Naive thymus-derived CD8-positive, alpha-beta T cell (primary cell): ENCODE measurements at regions not wholly inside any gene's neighbourhood (a gene's known extent, or its start where the extent isn't known, plus 50 kb on each side); places are given as distances from the start of the nearest gene placed in this dataset.

Experiments used
- ATAC-seq, 2 donors: fragments of 150-1000 bp; cut with Tn5 transposase in 1 of 2; sonication (Bioruptor Pico), chemical (Tn5 transposase) in 1 of 2; 1 replicate in 1 of 2; 2 replicates in 1 of 2; pipeline ENCODE4 v1.10.0; 2021; ENCODE audit warnings: mild to moderate bottlenecking in 2 of 2, moderate library complexity in 2 of 2
- POLR2A ChIA-PET: fragments of 350-600 bp; sonication (Branson Sonifier 250); formaldehyde crosslinking; loops from one replicate; lab custom pipeline; 2021; ENCODE audit warnings: antibody characterized with exemption; lab: Charles Lee
- DNase-seq, 10 donors: peaks; one replicate each; pipeline versions ENCODE4 v3.0.0 to v3.0.0-alpha.2; 2020 to 2022
- H3K27ac Mint-ChIP-seq, 10 donors: one replicate each; pipeline ENCODE4 v1.8.0; 2020 to 2022; ENCODE audit warnings: mild to moderate bottlenecking in 10 of 10, mixed read lengths in 10 of 10, moderate library complexity in 4 of 10, inconsistent platforms in 1 of 10
- H3K27me3 Mint-ChIP-seq, 5 donors: one replicate each; pipeline ENCODE4 v1.8.0; 2021 to 2022; ENCODE audit warnings: mixed read lengths in 5 of 5
- H3K36me3 Mint-ChIP-seq, 3 donors: one replicate each; pipeline ENCODE4 v1.8.0; 2020 to 2022; ENCODE audit warnings: mixed read lengths in 3 of 3, mild to moderate bottlenecking in 2 of 3, inconsistent platforms in 1 of 3
- H3K4me1 Mint-ChIP-seq, 4 donors: one replicate each; pipeline ENCODE4 v1.8.0; 2021 to 2022; ENCODE audit warnings: mixed read lengths in 4 of 4
- H3K4me3 Mint-ChIP-seq, 10 donors: one replicate each; pipeline ENCODE4 v1.8.0; 2020 to 2022; ENCODE audit warnings: mild to moderate bottlenecking in 10 of 10, mixed read lengths in 10 of 10, moderate library complexity in 6 of 10, inconsistent platforms in 1 of 10
- H3K9me3 Mint-ChIP-seq, 9 donors: one replicate each; pipeline ENCODE4 v1.8.0; 2020 to 2022; ENCODE audit warnings: mixed read lengths in 9 of 9, mild to moderate bottlenecking in 3 of 9, inconsistent platforms in 1 of 9, moderate library complexity in 1 of 9

- H3K4me3 Mint-ChIP-seq, result no peak overlapping the region
- DNase-seq (no peak), ATAC-seq (no peak)
- H3K36me3 Mint-ChIP-seq, result peaks cover 0 to 7% (median 4%) of the 10 kb centered on the region in 3 donors
- POLR2A ChIA-PET, result no interaction called here
- peaks cover 0 to 18% (median 8%) of the 10 kb centered on the region in 5 donors for H3K27me3 Mint-ChIP-seq
- peaks cover 0 to 13% (median 8%) of the 10 kb centered on the region in 9 donors for H3K9me3 Mint-ChIP-seq
- H3K27ac Mint-ChIP-seq, result no peak overlapping the region
- no peaks in the 10 kb centered on the region for H3K4me1 Mint-ChIP-seq
Observed at GRCh38 chr9:84424931-84425330, 84.4 kb upstream of the SLC28A3 start.

DNA sequence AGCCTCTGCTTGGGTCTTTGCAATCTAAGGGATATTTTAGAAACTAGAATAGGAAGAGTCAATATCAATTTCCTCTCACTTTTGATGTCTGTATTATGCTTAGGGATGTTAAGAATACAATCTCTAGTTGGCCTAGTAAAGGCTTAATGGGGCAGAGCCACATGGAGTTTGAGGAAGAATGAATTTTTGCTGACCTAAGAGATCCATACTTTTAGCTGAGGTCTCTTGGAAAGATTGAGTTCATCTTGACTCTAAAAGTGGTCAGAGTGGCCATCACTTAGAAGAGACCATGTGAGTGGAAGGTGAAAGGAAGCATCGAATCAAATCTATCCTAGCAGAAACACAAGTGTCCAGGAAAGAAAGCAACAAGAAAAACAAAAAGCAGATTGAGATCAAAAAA, 92.2 kb upstream of the SLC28A3 start:
- no peak overlapping the region for H3K4me3 Mint-ChIP-seq
- peaks cover 0 to 2% (median 0%) of the 10 kb centered on the region in 9 donors for H3K9me3 Mint-ChIP-seq
- peaks cover 0 to 9% (median 2%) of the 10 kb centered on the region in 5 donors for H3K27me3 Mint-ChIP-seq
- POLR2A ChIA-PET, result no interaction called here
- no peaks in the 10 kb centered on the region for H3K36me3 Mint-ChIP-seq
- H3K4me1 Mint-ChIP-seq, result no peaks in the 10 kb centered on the region
- no peak for DNase-seq
- no peak for ATAC-seq
- no peak overlapping the region for H3K27ac Mint-ChIP-seq

- DNase-seq (no peak), ATAC-seq (no peak)
- Mint-ChIP-seq H3K27me3 (peaks cover 0 to 2% (median 0%) of the 10 kb centered on the region in 5 donors), H3K9me3 (no peaks in the 10 kb centered on the region), H3K36me3 (no peaks in the 10 kb centered on the region), H3K4me3 (no peak overlapping the region), H3K27ac (no peak overlapping the region), H3K4me1 (no peaks in the 10 kb centered on the region)
- POLR2A ChIA-PET, result no interaction called here
Observed at GRCh38 chr9:84435902-84436301, 95.3 kb upstream of the SLC28A3 start.

GRCh38 chr9:84436386-84437109, 96.0 kb upstream of the SLC28A3 start:
- peaks cover 0 to 2% (median 0%) of the 10 kb centered on the region in 5 donors for H3K27me3 Mint-ChIP-seq
- no peak for DNase-seq
- no peaks in the 10 kb centered on the region for H3K36me3 Mint-ChIP-seq
- no peaks in the 10 kb centered on the region for H3K9me3 Mint-ChIP-seq
- no peak overlapping the region for H3K27ac Mint-ChIP-seq
- ATAC-seq, result no peak
- H3K4me3 Mint-ChIP-seq, result no peak overlapping the region
- no peaks in the 10 kb centered on the region for H3K4me1 Mint-ChIP-seq
- POLR2A ChIA-PET, result no interaction called here

- no peak overlapping the region for H3K4me3 Mint-ChIP-seq
- no peak overlapping the region for H3K27ac Mint-ChIP-seq
- no peaks in the 10 kb centered on the region for H3K36me3 Mint-ChIP-seq
- DNase-seq, result no peak
- ATAC-seq, result no peak
- POLR2A ChIA-PET, result no interaction called here
- H3K4me1 Mint-ChIP-seq, result peaks cover 0 to 2% (median 0%) of the 10 kb centered on the region in 4 donors
- H3K9me3 Mint-ChIP-seq, result no peaks in the 10 kb centered on the region
- peaks cover 0 to 3% (median 0%) of the 10 kb centered on the region in 5 donors for H3K27me3 Mint-ChIP-seq
Observed at GRCh38 chr9:84438391-84438790, 97.8 kb upstream of the SLC28A3 start.

DNA sequence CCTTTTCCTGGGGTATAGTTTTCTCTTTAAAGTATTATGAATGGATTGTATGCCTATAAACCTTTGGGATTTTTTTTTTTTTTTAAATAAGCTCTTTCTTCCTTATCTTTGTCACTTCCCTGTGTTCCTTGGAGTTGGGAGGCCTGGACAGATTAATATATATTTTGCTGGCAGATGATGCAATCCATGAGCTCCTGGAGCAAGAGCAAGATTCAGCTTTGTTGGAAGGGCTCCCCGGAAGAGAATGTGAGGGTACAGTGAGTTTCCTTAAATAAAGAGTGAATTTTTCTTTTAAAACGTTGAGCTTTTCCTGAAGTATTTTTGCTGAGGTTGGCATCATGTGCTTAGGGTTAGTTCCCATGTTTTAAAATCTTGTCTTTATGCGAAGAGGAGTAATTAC, 98.7 kb upstream of the SLC28A3 start:
- no peak overlapping the region for H3K27ac Mint-ChIP-seq
- ATAC-seq, result no peak
- no peaks in the 10 kb centered on the region for H3K9me3 Mint-ChIP-seq
- peaks cover 0 to 3% (median 0%) of the 10 kb centered on the region in 5 donors for H3K27me3 Mint-ChIP-seq
- no peaks in the 10 kb centered on the region for H3K36me3 Mint-ChIP-seq
- no peak overlapping the region for H3K4me3 Mint-ChIP-seq
- H3K4me1 Mint-ChIP-seq, result peaks cover 0 to 2% (median 0%) of the 10 kb centered on the region in 4 donors
- POLR2A ChIA-PET, result no interaction called here
- DNase-seq, result no peak

DNA sequence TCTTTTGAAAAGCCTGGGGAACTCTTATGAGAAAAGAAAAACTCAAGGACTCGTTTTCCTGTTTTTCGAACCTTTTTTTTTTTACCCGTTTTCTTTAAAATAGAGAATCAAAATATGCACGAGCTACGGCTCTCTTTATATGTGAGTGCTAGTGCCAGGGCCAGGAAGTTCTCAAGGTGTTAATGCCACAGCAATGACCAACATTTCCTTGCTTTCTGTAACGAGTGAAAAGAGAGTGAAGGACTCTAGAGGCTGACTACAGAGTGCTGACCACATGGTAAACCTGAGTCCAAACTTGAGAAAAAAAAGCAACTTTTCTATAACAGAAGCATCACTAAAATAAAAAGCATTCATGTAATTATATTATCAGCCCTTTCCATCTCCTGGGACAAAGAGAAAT, 102.2 kb upstream of the SLC28A3 start:
- POLR2A ChIA-PET, result no interaction called here

DNA sequence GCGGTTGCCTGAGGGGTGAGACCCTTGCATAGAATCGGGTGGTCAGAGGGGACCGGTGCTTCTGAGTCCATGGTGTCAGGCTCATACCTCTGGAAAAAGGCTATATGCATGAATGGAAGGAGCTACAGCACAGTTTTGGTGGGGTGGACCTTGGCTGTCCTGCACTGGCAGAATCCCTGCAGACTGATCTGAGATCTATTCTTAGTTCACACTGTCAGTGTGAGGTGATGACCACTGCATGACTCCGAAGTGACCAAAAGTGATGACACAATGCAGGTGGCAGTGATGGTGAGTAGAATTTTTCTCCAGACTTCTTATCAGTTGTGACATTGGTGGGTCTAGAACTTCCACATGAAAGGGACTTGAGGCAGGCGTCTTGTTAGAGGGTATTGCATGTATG, 105.2 kb upstream of the SLC28A3 start:
- H3K4me1 Mint-ChIP-seq, result peaks cover 0 to 2% (median 0%) of the 10 kb centered on the region in 4 donors
- H3K9me3 Mint-ChIP-seq, result no peaks in the 10 kb centered on the region
- H3K36me3 Mint-ChIP-seq, result no peaks in the 10 kb centered on the region
- no peak for ATAC-seq
- peaks cover 1 to 15% (median 5%) of the 10 kb centered on the region in 5 donors for H3K27me3 Mint-ChIP-seq
- POLR2A ChIA-PET, result no interaction called here
- H3K27ac Mint-ChIP-seq, result no peak overlapping the region
- no peak overlapping the region for H3K4me3 Mint-ChIP-seq
- no peak for DNase-seq

More for the DNA sequence above, 102.2 kb upstream of the SLC28A3 start:
- no peaks in the 10 kb centered on the region for H3K9me3 Mint-ChIP-seq
- no peak for ATAC-seq
- no peaks in the 10 kb centered on the region for H3K36me3 Mint-ChIP-seq
- DNase-seq, result no peak
- peaks cover 0 to 2% (median 0%) of the 10 kb centered on the region in 4 donors for H3K4me1 Mint-ChIP-seq
- no peak overlapping the region for H3K4me3 Mint-ChIP-seq
- H3K27me3 Mint-ChIP-seq, result peaks cover 0 to 15% (median 5%) of the 10 kb centered on the region in 5 donors
- no peak overlapping the region for H3K27ac Mint-ChIP-seq

DNA sequence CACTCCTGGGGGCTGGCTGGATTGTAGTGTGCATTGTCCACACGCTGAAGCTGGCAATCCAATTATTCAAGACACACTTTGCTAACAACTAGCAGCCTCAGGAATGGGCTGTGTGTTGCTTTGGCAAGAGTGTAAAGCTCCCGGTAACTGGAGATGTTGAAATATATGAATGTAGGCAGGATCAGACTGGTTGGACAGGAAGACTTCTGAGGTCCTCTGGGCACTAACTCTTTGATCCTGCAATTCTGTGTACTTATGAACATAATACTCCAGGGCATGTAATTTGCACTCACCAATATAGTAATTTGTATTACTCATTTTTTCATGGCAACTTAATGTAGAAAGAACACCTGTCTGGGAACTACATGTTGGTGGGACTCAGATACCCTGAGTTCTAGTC, 106.7 kb upstream of the SLC28A3 start:
- H3K27me3 Mint-ChIP-seq, result peaks cover 1 to 21% (median 5%) of the 10 kb centered on the region in 5 donors
- POLR2A ChIA-PET, result no interaction called here
- ATAC-seq (no peak), DNase-seq (no peak)
- H3K27ac Mint-ChIP-seq, result no peak overlapping the region
- H3K9me3 Mint-ChIP-seq, result no peaks in the 10 kb centered on the region
- peaks cover 0 to 2% (median 0%) of the 10 kb centered on the region in 4 donors for H3K4me1 Mint-ChIP-seq
- no peak overlapping the region for H3K4me3 Mint-ChIP-seq
- no peaks in the 10 kb centered on the region for H3K36me3 Mint-ChIP-seq

DNA sequence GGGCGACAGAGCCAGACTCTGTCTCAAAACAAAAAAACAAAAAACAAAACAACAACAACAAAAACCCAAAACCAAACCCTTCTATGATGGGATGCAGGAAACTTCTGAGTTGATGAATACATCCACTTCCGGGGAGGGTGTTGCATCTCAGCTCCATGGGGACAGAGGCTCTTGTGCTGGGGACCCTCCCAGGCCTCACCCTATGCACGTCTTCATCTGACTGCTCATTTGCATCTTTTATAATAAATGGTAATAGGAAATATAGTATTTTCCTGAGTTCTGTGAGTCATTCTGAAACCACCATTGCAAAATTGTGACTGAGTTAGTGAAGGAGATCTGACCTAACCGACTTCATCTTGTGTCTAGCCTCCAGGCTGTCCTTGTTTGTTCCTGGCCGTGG, 109.5 kb upstream of the SLC28A3 start:
- POLR2A ChIA-PET, result no interaction called here
- no peak overlapping the region for H3K4me3 Mint-ChIP-seq
- peaks cover 1 to 21% (median 4%) of the 10 kb centered on the region in 5 donors for H3K27me3 Mint-ChIP-seq
- H3K9me3 Mint-ChIP-seq, result no peaks in the 10 kb centered on the region
- ATAC-seq, result no peak
- H3K27ac Mint-ChIP-seq, result no peak overlapping the region
- no peaks in the 10 kb centered on the region for H3K36me3 Mint-ChIP-seq
- no peak for DNase-seq
- H3K4me1 Mint-ChIP-seq, result no peaks in the 10 kb centered on the region

DNA sequence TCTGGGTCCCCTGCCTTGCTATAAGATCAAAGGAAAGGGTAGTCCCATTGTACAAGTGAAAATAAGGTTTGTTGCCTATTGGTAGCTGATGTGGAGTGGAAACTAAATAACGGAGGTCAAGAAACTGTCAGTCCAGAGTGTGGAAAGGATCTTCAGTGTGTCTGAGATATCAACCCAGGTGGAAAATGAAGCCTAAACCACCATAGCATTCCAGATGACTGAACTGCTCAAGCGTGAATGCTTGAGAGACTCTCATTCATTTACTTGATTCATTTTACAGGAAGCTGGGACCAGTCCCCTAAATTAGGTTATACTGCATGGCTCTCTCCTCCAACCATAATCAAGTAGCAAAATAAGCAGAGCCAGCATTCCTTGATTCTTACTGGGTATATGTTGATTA, 116.0 kb upstream of the SLC28A3 start:
- Mint-ChIP-seq H3K27ac (no peak overlapping the region), H3K9me3 (peaks cover 0 to 11% (median 6%) of the 10 kb centered on the region in 9 donors), H3K4me1 (no peaks in the 10 kb centered on the region), H3K27me3 (peaks cover 0 to 12% (median 3%) of the 10 kb centered on the region in 5 donors), H3K4me3 (no peak overlapping the region), H3K36me3 (no peaks in the 10 kb centered on the region)
- no peak for ATAC-seq
- POLR2A ChIA-PET, result no interaction called here
- DNase-seq, result no peak

DNA sequence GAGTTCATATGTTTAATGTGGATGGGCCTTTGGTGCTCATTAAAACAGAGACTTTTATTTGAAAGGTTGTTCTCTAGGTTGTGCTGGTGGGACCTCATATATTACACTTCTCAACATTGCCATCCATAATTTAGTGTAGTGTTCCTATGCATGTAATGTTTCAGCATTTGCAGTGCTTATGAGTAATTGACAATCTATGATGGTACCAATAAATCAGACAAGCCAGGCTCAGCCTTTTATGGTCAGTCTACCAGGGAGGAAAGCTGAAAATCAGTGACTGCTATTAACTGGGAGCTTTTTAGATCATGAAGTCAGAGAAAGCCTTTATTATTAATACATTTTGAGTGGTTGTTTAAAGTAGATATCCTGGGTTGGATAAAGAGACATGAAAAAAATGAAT, 120.1 kb upstream of the SLC28A3 start:
- no peak overlapping the region for H3K27ac Mint-ChIP-seq
- no peak for DNase-seq

GRCh38 chr9:84463272-84463671, 122.7 kb upstream of the SLC28A3 start:
- no peaks in the 10 kb centered on the region for H3K36me3 Mint-ChIP-seq
- no peak for DNase-seq
- POLR2A ChIA-PET, result no interaction called here
- peaks cover 0 to 6% (median 2%) of the 10 kb centered on the region in 9 donors for H3K9me3 Mint-ChIP-seq
- peaks cover 0 to 3% (median 0%) of the 10 kb centered on the region in 4 donors for H3K4me1 Mint-ChIP-seq
- H3K4me3 Mint-ChIP-seq, result no peak overlapping the region
- no peak overlapping the region for H3K27ac Mint-ChIP-seq
- no peak for ATAC-seq
- H3K27me3 Mint-ChIP-seq, result peaks cover 3 to 19% (median 4%) of the 10 kb centered on the region in 5 donors

More for the DNA sequence above, 120.1 kb upstream of the SLC28A3 start:
- H3K36me3 Mint-ChIP-seq, result no peaks in the 10 kb centered on the region
- H3K4me3 Mint-ChIP-seq, result no peak overlapping the region
- POLR2A ChIA-PET, result no interaction called here
- H3K9me3 Mint-ChIP-seq, result peaks cover 0 to 11% (median 4%) of the 10 kb centered on the region in 9 donors
- H3K4me1 Mint-ChIP-seq, result peaks cover 0 to 3% (median 0%) of the 10 kb centered on the region in 4 donors
- H3K27me3 Mint-ChIP-seq, result peaks cover 3 to 13% (median 4%) of the 10 kb centered on the region in 5 donors
- no peak for ATAC-seq
